Urothelium cell line (cell line): ENCODE measurements at regions not wholly inside any gene's neighbourhood (a gene's known extent, or its start where the extent isn't known, plus 50 kb on each side); places are given as distances from the start of the nearest gene placed in this dataset.

Experiments
- DNase-seq: peaks from one replicate; pipeline ENCODE4 v3.0.0; 2011; ENCODE audit warnings: low spot score, mixed read lengths
- FAIRE-seq: peaks from 2 replicates; lab custom pipeline; 2011; peaks lifted over from hg19 to GRCh38; lab: Jason Lieb, UNC

GRCh38 chr13:105232439-105232838 lies 1303.0 kb downstream of the EFNB2 start:
- DNase-seq (no peak), FAIRE-seq (no peak)

- FAIRE-seq: no peak
- no peak for DNase-seq
These were observed 1303.5 kb downstream of the EFNB2 start for GRCh38 chr13:105232006-105232405.

GRCh38 chr13:105231579-105231978 lies 1303.9 kb downstream of the EFNB2 start:
- DNase-seq: no peak

GRCh38 chr13:105220881-105221280 lies 1314.6 kb downstream of the EFNB2 start:
- DNase-seq: no peak
- FAIRE-seq: no peak

More at GRCh38 chr13:105231579-105231978, 1303.9 kb downstream of the EFNB2 start:
- FAIRE-seq: no peak

DNA sequence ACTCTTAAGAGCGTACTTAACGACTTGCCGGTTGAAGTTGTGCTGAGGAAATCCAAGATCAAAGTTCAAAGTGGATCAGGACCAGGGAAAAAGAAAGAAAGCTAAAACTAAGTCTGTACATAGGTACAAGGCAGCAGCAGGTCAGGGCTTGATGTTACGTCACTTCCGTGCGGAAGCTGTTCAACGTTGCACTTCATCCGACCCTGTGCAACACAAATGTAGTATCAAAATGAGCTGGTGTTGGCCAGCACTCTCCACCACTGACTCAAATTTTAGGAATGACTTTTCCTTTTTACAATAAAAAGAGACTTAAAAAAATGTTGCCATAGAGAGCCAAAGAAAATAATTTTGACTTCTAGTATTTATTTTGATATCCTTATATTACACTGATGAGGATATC lies 1315.4 kb downstream of the EFNB2 start:
- FAIRE-seq (no peak), DNase-seq (no peak)

DNA sequence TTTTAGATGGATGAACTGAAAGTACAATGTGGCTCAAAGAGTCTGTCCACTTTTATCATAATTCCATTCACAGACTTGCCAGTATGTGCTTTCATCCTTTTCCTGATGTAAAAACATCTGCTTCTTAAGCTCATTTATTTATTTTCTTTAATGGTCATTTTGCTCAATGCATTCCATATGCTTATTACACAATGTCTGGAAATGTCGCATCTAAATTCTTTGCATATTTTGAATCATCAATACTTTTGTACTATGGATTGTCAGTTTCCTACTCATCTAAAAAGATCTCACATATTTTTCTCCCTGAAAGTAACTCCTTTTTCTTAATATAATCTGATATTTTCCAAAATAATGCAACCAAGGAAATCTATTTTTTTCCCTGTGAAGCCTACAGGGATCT lies 1315.8 kb downstream of the EFNB2 start:
- no peak for FAIRE-seq
- no peak for DNase-seq

DNA sequence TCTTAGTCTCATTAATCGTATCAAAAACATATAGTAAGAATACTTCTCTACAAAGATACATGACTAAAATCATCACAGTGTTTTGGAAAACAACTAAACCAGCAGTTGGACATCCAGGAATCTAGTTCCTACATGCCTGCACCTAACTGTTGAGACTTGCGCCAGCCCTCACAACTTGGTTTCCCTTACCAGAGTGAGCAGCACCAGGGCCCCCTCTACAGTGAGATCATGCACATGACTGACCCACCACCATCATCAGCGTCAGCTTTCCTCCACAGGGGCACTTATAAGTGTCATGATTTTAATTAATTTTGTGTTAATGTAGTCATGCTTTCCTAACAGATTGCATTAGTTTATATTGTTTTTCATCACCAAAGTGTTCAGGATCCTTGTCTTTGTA lies 1322.0 kb downstream of the EFNB2 start:
- DNase-seq: no peak
- FAIRE-seq: no peak

DNA sequence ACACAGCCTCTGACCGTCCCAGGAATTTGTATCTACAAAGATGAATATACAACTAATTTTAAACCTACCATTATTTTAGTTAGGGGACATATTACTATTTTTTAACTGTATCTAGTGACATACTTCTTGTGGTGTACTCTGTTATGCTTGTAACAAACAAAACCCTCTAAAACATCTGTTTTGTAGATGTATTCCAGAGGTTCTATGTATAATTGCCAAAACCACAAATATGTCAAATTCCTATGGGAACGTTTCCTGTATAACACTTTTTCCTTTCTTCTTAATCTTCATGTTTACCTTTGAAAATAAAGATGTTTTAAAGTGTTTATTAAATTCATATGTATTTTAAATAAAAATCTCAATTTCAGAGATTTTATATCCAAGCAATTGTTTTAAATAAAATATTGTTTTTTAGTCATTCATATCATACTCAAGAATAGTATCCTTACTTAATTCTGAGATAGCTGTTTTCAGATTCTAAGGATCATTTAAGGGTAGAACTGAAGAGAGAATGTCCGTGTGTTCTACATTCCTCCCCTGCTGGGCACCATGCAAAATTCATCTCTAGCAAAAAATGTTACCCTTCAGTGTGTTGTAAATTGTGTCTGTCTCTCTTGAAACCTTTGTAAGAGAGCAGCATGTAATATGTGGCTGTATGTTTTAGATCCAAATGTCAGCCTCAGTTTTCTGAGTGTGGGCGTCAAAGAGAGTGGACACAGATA lies 1327.7 kb downstream of the EFNB2 start:
- no peak for DNase-seq
- FAIRE-seq: no peak

- FAIRE-seq (no peak), DNase-seq (no peak)
These were observed 1333.1 kb downstream of the EFNB2 start for GRCh38 chr13:105202354-105202753.

DNA sequence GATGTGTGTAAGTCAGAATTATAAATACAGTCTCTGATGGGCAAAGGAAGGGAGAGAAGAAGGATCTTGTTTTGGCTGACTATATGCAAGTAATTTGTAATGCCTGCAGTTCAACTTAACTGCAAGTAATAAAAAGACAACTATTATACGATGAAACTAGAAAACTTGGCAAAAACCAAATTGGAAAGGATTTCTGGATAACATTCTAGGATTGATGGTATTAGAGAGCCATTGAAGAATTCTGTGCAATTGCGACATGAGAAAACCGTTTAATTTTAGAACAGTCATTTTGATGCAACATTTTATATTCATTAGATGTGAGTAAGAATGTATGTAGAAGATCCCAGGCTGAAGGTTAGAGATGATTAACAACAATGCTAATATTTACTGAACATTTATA lies 1334.1 kb downstream of the EFNB2 start:
- no peak for FAIRE-seq

DNA sequence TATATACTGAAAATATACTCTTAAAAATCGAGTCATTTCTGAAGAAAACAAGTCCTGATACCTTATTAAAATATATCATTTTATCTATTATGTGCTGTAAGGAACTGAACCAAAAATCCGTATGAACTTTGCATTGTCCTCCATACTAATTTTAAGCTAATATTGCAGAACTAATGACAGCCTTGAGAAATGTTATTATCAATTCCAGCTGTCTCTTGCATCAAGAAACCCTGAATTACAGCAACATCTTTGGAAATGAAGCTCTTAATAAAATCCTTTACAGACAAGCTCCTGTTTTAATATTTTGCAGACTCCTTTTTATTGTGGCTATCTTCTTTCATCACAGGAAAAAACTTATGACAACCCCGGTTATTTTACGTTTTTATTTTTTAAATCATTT lies 1335.3 kb downstream of the EFNB2 start:
- no peak for FAIRE-seq
- DNase-seq: no peak

More for the DNA sequence above, 1334.1 kb downstream of the EFNB2 start:
- DNase-seq: no peak

GRCh38 chr13:105196052-105196451 lies 1339.4 kb downstream of the EFNB2 start:
- peak; percentile 37 for DNase-seq

DNA sequence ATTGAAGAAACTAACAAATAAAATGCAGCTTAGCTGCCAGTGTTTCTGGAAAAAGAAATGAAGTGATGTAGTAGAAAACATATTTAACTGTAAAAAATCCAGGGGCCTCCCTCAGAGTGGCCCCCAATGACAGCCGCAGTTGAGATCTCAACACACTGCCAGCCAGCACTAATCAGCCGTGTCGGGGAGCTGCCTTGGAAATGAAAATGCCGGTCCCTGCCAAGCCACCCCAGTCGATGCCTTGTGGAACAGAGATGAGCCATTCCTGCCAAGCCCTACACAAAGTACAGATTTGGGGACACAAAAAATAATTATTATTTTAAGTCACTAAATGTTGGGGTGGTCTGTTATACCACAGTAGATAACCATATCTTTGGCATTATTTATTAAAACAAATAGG lies 1342.4 kb downstream of the EFNB2 start:
- DNase-seq (no peak), FAIRE-seq (no peak)

More at GRCh38 chr13:105196052-105196451, 1339.4 kb downstream of the EFNB2 start:
- no peak for FAIRE-seq

DNA sequence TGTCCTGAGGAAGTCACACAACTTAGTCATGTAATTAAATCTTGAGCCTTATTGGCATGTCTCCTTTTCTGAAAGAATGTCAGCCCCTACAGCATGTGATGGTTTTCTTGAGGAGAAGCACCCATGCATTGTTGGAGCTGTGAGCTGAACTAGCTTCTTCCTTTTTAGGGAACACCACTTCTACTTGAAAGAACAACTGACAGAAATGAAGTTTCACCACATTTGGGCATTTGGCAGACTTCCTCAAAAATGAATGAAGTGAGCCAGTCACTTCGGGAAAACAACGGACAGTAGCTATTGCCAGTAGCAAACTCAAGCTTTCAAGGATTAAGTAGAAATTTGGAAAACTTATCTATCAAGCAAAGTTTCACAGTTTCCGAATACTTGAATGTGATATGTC lies 1351.3 kb downstream of the EFNB2 start:
- no peak for FAIRE-seq
- no peak for DNase-seq

DNA sequence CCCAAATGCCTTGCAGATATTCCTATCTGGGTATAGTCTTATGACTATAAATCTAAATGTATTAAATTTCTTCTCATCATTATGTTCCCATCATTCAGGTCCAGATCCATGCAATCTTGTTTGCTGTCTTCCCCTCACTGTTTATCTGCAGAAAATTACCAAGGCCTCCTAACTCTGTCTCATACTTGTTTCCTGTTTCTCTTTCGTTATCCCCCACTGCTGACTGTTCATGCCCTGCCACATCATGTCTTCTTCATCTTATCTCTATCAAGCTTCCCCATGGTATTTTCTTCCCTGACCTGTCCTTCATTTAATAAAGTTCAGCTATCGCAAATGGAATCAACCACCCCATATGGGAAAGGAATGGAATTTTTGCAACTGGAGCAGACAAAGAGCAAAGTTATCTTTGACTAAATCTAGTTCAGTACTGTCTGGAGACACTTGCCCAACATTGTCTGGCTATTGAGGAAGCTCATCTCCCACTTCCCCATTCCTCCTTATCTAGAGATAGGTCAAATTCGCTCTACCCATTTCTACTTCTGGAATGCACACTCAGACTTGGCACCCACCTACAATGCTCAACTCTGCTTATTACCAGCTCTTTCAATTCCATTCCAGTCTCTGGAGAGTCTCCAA lies 1358.1 kb downstream of the EFNB2 start:
- DNase-seq (no peak), FAIRE-seq (no peak)

GRCh38 chr13:105170438-105170837 lies 1365.0 kb downstream of the EFNB2 start:
- DNase-seq (no peak), FAIRE-seq (no peak)

GRCh38 chr13:105168295-105168694 lies 1367.2 kb downstream of the EFNB2 start:
- FAIRE-seq: no peak
- no peak for DNase-seq

- FAIRE-seq (no peak), DNase-seq (no peak)
These were observed 1368.1 kb downstream of the EFNB2 start for GRCh38 chr13:105167385-105167784.

DNA sequence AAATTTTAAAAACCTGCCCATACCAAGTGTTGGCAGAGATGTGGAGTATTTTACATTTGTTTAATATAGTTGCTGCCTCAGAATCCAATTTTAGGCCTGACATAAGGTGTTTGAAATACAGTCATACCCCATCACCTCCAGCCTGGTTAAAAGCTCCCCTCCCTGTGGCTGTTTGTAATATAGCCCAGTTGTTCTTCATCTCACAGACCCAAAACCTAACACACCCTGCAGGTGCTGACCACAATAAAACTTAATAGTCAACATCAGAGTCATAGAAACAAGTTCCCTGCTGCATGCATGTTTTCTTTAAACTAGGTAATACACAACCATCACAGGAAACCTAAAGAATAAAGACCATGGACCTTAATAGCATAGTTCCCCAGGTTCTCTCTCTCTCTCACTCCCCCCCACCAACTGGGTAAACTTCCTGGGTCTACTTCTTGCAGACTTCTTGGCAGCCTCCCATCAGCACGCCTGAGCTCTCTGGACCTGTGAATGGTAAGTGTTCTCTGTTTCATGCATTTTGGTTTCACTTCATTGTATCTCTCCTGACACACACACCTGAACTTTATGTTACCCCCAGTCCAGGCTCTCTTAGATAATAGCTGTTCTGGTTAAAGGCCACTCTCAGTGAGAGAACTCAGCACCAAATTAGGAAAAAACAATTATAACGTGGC lies 1369.9 kb downstream of the EFNB2 start:
- no peak for FAIRE-seq
- no peak for DNase-seq

DNA sequence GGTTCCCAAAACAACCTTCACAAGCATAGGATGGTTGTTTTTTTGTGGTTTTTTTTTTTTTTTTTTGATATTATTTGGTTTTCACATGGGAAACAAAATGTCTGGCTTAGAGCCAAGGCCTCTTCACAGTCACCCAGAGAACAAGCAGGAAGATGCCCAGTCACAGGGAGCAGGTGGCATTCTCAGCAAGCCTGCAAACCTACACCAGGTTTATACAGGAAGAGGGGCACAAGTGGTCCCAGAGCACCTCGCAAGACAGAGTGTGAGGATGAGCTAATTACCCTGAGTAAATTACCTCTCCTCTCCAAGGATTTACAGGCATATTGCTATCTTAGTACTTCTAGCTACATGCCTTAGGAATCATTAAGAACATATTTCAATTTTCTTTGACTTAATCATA lies 1375.6 kb downstream of the EFNB2 start:
- no peak for FAIRE-seq
- DNase-seq: no peak

- DNase-seq (no peak), FAIRE-seq (no peak)
These were observed 1381.9 kb downstream of the EFNB2 start for GRCh38 chr13:105153611-105154010.

- DNase-seq (no peak), FAIRE-seq (no peak)
These were observed 1383.8 kb downstream of the EFNB2 start for GRCh38 chr13:105151639-105152038.
